Daoy (cell line): ENCODE measurements at regions not wholly inside any gene's neighbourhood (a gene's known extent, or its start where the extent isn't known, plus 50 kb on each side); places are given as distances from the start of the nearest gene placed in this dataset.

Experiments
- DNase-seq: peaks from one replicate; pipeline ENCODE4 v3.0.0-alpha.2; 2015; ENCODE audit warnings: low read depth

DNA sequence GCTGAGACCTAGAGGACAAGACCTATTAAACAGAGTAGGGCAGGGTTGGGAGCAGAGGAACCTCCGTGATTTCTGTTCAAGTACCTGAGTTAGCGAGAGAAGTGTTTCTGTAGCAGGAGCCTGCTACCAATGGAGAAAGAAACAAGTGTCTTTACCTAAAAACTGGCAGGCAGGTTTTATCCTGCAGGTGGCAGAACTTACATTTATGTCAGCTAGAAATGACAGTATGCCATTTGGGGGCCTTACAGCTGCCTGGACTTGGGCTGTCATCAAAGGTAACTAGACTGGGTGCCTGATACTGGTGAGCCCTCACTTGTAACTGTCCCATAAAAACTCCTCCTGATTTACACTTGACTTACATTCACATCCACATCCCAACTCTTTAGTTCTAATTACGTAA, 185.3 kb upstream of the MIR17HG start:
- DNase-seq: no peak

GRCh38 chr13:91162589-91162988, 184.9 kb upstream of the MIR17HG start:
- no peak for DNase-seq

DNA sequence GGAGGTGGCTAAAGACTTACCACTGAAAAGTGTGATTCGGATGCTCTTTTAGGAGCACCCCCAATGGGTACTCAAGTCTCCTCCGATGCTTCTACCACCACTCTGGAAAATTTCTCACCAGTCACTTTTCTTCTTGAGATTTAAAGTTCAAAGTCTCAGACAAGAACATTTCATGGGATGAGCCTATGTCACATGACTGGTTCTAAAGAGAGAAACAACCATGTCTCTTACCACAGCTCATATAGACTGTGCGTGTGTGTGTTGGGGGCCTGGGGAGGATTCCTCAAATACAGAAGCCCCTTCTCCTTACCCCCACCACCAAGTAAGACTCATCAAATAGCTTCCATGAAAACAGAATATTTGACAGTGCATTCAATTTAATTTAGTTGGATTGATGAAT, 181.7 kb upstream of the MIR17HG start:
- DNase-seq: no peak

DNA sequence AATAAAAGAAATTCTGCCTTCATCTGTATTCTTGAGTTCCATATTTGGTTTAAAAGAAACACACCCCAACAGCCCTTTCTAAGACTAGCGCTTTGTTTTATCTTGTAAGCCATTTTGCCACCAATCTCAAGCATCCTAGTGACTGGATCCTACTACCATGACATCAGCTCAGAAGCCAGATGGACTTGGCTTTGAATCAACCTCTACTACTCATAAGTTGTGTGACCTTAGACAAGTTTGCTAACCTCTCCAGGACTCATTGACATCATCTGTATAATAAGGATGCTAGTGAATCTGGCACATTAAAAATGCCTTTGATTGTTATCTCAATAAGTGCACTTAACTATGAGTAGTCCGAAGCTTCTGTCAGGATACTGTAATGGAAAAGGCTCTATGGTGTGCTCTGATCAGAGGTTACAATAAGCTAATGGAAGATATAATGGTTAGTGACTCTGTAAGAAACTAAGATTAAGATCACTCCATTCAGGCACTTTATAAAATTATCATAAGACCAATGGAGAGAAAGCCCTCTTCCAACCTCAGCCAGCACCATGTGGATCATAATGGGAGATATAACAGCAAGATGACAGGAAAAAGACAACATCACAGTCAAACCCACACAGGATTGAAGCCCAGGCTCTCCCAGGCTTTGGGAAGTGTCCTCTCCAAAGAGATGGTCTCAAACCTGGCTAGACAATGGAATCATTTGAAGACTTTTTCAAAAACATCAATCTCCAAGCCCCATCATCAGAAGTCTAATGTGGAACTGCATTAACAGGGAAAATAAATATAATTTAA, 180.6 kb upstream of the MIR17HG start:
- no peak for DNase-seq

DNA sequence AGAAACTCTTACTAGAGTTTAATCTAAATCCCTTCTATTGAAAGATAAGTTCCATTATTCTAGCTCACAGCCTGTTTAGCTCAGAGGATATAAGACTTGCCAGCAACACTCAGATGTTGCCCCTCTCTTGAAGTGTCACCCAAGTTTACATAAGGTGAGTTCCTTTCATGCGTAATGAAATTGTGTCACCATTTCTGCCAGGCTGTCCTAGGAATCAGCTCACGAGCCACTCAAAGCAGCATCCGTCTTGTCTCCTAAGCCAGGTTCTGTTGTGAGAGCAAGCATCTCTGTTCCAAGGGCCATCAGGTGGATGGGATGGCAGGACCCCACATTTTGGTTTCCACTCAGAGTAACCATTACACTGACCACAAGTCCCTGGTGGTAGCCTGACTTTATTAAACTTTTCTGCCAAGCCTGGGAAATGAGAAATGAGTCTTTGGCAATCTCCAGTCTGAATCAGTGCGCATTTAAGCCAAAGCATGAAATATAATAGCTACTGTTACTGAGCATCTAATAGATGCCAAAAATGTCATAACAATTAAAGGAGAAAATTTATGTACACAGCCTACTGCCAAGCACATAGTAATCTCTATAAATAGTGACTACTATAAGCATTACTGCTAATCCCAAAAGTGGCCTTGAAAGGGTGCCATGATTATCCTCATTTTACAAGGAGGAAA, 179.6 kb upstream of the MIR17HG start:
- DNase-seq: no peak

DNA sequence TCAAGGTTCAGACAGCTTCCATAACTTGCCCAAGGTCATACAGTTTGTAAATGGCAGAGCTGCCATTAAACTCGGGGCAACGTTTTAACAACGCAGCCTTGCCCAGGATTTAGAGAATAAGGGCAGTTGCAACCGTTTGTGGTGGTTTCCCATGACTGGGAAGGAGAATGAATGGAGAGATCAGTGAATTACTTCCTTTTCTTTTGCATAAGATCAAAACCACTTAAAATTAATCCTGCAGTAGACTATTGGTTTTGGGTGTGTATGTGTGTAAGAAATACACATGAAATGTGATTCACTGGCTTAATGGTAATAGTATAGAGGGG, 179.1 kb upstream of the MIR17HG start:
- DNase-seq: no peak

GRCh38 chr13:91169321-91170050, 178.0 kb upstream of the MIR17HG start:
- DNase-seq: no peak

GRCh38 chr13:91172160-91172559, 175.3 kb upstream of the MIR17HG start:
- no peak for DNase-seq

- no peak for DNase-seq
Measured at GRCh38 chr13:91174886-91175501, 172.5 kb upstream of the MIR17HG start.

- DNase-seq: no peak
Measured at GRCh38 chr13:91178099-91178498, 169.4 kb upstream of the MIR17HG start.

- no peak for DNase-seq
Measured at GRCh38 chr13:91181892-91182291, 165.6 kb upstream of the MIR17HG start.

DNA sequence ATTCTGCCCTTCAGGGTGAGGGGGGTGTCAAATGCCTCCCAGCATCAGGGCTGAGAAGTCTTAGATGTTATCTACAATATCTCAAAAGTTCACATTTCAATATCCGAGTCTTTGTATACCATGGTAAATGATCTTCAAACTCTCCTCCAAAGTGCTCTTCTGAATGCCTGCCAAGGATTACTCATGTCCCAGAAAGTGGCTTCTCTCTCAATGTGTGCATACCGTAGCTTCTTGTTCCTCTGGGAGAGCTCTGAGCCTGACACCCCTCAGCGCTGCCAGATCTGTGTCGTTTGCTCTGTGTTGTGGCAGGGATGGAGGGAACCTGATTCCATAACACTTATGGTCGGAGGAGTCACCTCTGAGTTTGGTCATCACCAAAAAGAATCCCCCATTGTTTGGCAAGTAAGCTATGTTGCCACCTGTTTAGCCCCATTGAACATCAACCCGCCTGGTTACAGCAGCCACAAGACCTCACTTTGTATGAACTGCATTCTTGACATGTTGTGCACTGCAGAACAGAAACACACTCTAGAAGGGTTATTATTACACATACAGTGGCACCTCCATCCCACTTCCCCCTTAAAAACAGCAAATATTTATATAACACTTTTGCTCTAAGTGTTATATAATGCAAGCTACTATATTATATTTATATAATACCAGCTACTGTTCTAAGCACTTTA, 163.1 kb upstream of the MIR17HG start:
- peak; percentile 1 for DNase-seq

DNA sequence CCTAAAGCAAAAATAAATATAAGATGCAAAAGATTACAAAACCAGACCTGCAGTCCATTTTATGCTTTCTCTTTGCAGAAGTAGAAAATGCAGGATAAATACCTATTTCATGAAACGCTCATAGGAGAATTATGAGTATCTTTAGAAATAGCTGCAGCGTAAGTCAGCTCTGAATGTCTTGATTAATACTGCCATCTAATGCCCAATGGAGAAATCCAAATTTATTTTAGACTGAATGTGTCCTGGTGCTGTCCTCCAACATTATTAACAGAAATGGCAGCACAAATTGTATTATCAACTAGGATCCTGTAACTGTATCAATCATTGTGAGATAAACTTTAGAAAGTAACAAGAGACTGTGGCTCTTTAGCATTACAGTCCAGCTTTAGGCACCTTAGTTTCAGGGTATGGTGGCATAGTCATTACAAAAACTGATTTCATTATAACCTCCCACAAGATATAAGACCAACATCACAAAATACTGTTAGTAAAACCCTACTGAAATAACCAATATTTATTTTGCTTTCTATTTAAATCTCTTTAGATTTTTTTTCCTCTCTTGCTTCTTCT, 162.1 kb upstream of the MIR17HG start:
- no peak for DNase-seq

DNA sequence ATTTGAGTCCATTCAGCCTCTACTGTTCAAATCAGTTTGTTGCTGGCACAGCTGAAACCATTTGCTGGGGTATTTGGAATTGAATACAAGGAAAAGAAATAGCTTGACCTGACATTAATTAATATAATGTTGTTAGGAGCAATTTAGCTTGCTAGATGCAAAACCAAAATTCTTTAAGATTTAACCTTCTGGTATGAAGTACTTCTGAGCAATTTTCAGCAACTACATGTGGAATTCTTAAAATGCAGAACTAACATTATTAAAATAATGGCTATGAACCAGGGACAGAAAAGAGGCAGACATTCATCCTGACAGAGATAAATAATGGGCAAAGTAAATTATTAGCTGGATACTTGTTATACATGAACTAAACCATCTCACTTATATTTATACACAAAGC, 160.0 kb upstream of the MIR17HG start:
- DNase-seq: no peak

DNA sequence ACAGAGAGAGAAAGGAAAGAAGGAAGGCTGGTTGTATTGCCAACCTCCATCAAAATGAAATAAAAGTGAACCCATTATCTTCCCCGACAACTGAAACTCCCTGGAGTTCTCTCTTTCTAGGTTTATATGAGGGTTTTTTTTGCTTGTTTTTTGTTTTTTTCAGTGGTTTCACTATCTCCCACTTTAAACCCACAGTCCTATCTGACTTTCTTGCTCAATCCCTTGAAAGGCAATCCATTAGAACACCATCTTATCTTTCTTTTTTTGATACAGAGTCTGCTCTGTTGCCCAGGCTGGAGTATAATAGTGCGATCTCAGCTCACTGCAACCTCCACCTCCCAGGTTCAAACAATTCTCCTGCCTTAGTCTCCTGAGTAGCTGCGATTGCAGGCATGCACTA, 158.0 kb upstream of the MIR17HG start:
- DNase-seq: no peak

- no peak for DNase-seq
Measured at GRCh38 chr13:91193358-91193757, 154.1 kb upstream of the MIR17HG start.

DNA sequence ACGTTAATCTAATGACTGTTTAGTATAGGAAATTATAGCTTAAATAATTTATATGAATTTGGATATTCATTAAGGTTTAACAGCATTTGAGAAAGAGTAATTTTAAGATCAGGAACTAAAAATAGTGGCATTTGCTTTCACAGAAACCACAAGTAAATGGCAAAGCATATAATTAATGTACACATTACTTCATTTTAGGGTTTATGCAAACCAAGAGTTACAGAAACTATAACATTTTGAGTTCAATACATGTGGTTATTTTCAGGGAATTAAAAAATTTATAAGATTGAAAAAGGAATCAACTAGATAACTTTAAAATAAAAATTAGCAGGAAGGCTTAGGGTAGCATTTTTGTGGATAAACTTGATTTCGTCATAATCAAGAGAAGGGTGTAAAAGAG, 151.7 kb upstream of the MIR17HG start:
- no peak for DNase-seq

- DNase-seq: no peak
Measured at GRCh38 chr13:91196958-91197357, 150.5 kb upstream of the MIR17HG start.

GRCh38 chr13:91199866-91200265, 147.6 kb upstream of the MIR17HG start:
- no peak for DNase-seq

GRCh38 chr13:91200486-91200885, 147.0 kb upstream of the MIR17HG start:
- DNase-seq: no peak

GRCh38 chr13:91203430-91203829, 144.1 kb upstream of the MIR17HG start:
- DNase-seq: no peak

DNA sequence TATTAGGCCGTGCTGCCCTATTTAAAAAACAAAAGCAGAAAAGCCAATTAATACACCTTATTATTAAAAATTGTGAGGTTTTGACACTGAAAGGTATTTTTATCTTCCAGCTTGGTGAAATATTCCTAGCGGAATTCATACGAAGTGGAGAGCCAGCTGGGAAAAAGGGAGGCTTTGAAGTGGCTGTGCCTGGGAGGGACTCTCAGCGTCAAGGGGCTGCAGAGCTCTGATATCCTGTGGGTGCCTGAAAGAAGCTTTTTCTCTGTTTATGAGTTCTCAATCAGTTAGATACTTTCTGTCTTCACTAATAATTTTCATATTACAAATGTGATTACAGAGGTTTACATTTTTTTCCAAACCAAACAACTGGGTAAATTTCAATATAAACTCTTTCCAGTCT, 140.2 kb upstream of the MIR17HG start:
- no peak for DNase-seq
